HL-60 (cell line): ENCODE measurements at regions not wholly inside any gene's neighbourhood (a gene's known extent, or its start where the extent isn't known, plus 50 kb on each side); places are given as distances from the start of the nearest gene placed in this dataset.

ENCODE experiments used
- DNase-seq, 2 experiments: peaks; one replicate each; pipeline ENCODE4 v3.0.0-alpha.2; 2010 to 2020; ENCODE audit warnings: low read depth in 1 of 2, low spot score in 1 of 2
- H3K27ac ChIP-seq: fragments of 250-450 bp; sonication (Bioruptor Pico); replicated peaks from 2 replicates; pipeline ENCODE4 v1.5.1; 2020; ENCODE audit warnings: mild to moderate bottlenecking, moderate library complexity
- H3K27me3 ChIP-seq: fragments of 250-450 bp; sonication (Bioruptor Pico); 2 replicates; pipeline ENCODE4 v1.5.1; 2021; ENCODE audit warnings: mild to moderate bottlenecking, moderate library complexity; ENCODE audit not compliant: insufficient read depth, poor library complexity, severe bottlenecking
- H3K4me3 ChIP-seq: replicated peaks from 2 replicates; pipeline ENCODE4 v1.5.1; 2011; ENCODE audit warnings: mild to moderate bottlenecking, control low read depth, low read length; ENCODE audit not compliant: insufficient read depth
- CTCF ChIP-seq: IDR thresholded peaks from one replicate; pipeline ENCODE4 v1.5.1; 2011; ENCODE audit warnings: low read length, control low read depth, inconsistent platforms; ENCODE audit not compliant: insufficient read depth
- GABPA ChIP-seq: IDR thresholded peaks from 2 replicates; pipeline ENCODE4 v1.6.1; 2012; ENCODE audit warnings: low read depth
- POLR2AphosphoS5 ChIP-seq: IDR thresholded peaks from 2 replicates; pipeline ENCODE4 v1.6.1; 2012; ENCODE audit warnings: low read depth
- REST ChIP-seq: IDR thresholded peaks from 2 replicates; pipeline ENCODE4 v1.6.1; 2012; ENCODE audit warnings: low read depth; ENCODE audit not compliant: insufficient replicate concordance
- SPI1 ChIP-seq: IDR thresholded peaks from 2 replicates; pipeline ENCODE4 v1.6.1; 2012; ENCODE audit warnings: low read depth, mild to moderate bottlenecking, borderline replicate concordance

- no peak for DNase-seq
- Histone ChIP-seq H3K4me3 (no peak overlapping the region), H3K27me3 (no peaks in the 10 kb centered on the region), H3K27ac (no peak overlapping the region)
- TF ChIP-seq POLR2AphosphoS5 (no peak), REST (no peak), GABPA (no peak), SPI1 (no peak), CTCF (no peak)
Measured at GRCh38 chr2:123738643-123739042, 286.4 kb upstream of the CNTNAP5 start.

DNA sequence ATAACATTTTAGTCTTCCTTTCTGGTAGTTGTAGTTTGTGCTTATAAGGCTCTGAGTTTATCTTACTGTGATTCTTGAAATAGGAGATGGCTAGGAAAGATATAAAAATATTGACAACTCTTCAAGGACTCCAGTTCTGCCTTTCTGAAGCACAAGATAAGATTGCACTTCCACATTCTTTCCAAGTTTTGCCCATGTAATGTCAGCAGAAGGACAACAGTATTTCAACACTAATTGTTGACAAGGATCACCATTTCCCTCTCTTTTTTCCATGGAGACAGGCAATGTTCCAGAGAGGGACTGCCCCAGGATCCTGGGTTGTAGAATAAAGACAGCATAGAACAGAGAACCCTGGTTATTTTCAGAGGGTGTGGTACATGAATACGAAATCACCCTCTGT lies 279.1 kb upstream of the CNTNAP5 start:
- no peak for DNase-seq
- no peak overlapping the region for H3K27ac ChIP-seq
- TF ChIP-seq CTCF (no peak), SPI1 (no peak), GABPA (no peak), REST (no peak), POLR2AphosphoS5 (no peak)
- H3K27me3 ChIP-seq = no peaks in the 10 kb centered on the region
- H3K4me3 ChIP-seq = no peak overlapping the region

GRCh38 chr2:123747326-123747725 lies 277.8 kb upstream of the CNTNAP5 start:
- TF ChIP-seq POLR2AphosphoS5 (no peak), SPI1 (no peak), REST (no peak), GABPA (no peak), CTCF (no peak)
- Histone ChIP-seq H3K27ac (no peak overlapping the region), H3K27me3 (no peaks in the 10 kb centered on the region), H3K4me3 (no peak overlapping the region)
- DNase-seq = no peak
